RWPE1 (cell line): ENCODE measurements at regions not wholly inside any gene's neighbourhood (a gene's known extent, or its start where the extent isn't known, plus 50 kb on each side); places are given as distances from the start of the nearest gene placed in this dataset.

ENCODE experiments used
- CTCF ChIA-PET: fragments of 350-600 bp; sonication (Branson Sonifier 250); formaldehyde crosslinking; extraction: SDS; loops from one replicate; lab custom pipeline; 2021; lab: Yijun Ruan, JAX
- POLR2A ChIA-PET: fragments of 400-600 bp; formaldehyde crosslinking; extraction: SDS; loops from one replicate; lab custom pipeline; 2020; ENCODE audit warnings: antibody characterized with exemption; ENCODE audit not compliant: low non-redundant PET; lab: Yijun Ruan, JAX
- DNase-seq: peaks from one replicate; pipeline ENCODE4 v3.0.0; 2012; ENCODE audit warnings: low spot score
- H3K27ac ChIP-seq: fragments of 450-650 bp; 2 replicates; pipeline ENCODE4 v1.5.1; 2017
- TF ChIP-seq, protein P1 (sequence below): fragments of 450-650 bp; conservative IDR thresholded peaks from 2 replicates; pipeline ENCODE4 v1.5.1; 2017; ENCODE audit warnings: low read depth, mild to moderate bottlenecking

- CTCF ChIA-PET = interaction anchor here (0.5 kb wide), 1 partner anchor 74 kb away, joined by 3 read pairs; no protein-coding TSS in a partner anchor
- POLR2A ChIA-PET = no interaction called here
- DNase-seq = no peak
These were observed 129.9 kb downstream of the WT1 start for GRCh38 chr11:32305460-32305859.

GRCh38 chr11:32307471-32307870 lies 127.9 kb downstream of the WT1 start:
- ChIA-PET CTCF (no interaction called here), POLR2A (no interaction called here)
- no peak for DNase-seq
- H3K27ac ChIP-seq = no peak overlapping the region
- TF ChIP-seq, protein P1, sequence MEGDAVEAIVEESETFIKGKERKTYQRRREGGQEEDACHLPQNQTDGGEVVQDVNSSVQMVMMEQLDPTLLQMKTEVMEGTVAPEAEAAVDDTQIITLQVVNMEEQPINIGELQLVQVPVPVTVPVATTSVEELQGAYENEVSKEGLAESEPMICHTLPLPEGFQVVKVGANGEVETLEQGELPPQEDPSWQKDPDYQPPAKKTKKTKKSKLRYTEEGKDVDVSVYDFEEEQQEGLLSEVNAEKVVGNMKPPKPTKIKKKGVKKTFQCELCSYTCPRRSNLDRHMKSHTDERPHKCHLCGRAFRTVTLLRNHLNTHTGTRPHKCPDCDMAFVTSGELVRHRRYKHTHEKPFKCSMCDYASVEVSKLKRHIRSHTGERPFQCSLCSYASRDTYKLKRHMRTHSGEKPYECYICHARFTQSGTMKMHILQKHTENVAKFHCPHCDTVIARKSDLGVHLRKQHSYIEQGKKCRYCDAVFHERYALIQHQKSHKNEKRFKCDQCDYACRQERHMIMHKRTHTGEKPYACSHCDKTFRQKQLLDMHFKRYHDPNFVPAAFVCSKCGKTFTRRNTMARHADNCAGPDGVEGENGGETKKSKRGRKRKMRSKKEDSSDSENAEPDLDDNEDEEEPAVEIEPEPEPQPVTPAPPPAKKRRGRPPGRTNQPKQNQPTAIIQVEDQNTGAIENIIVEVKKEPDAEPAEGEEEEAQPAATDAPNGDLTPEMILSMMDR = no peak

More at GRCh38 chr11:32305460-32305859, 129.9 kb downstream of the WT1 start:
- no peak overlapping the region for H3K27ac ChIP-seq
- TF ChIP-seq, protein P1 = no peak

DNA sequence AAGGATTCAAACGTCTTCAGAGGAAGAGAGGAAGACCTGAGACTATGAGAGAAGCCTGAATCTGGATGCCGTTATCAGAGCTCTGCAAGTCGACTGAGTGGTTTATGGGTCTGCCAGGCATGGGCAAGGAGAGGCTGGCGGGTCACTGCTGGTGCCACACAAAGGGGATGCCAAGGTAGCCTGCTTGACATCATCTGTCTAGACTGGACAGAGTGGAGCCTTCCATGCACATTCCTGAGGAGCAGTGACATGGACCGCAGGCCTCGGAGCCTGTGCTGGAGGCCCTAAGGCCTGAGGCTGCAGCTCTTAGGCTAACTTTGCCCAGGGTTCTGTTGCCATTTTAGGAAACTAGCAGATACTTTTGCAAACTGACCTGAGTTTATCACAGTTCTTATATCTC lies 127.4 kb downstream of the WT1 start:
- DNase-seq = no peak
- ChIA-PET POLR2A (no interaction called here), CTCF (no interaction called here)
- TF ChIP-seq, protein P1 = no peak
- no peak overlapping the region for H3K27ac ChIP-seq

DNA sequence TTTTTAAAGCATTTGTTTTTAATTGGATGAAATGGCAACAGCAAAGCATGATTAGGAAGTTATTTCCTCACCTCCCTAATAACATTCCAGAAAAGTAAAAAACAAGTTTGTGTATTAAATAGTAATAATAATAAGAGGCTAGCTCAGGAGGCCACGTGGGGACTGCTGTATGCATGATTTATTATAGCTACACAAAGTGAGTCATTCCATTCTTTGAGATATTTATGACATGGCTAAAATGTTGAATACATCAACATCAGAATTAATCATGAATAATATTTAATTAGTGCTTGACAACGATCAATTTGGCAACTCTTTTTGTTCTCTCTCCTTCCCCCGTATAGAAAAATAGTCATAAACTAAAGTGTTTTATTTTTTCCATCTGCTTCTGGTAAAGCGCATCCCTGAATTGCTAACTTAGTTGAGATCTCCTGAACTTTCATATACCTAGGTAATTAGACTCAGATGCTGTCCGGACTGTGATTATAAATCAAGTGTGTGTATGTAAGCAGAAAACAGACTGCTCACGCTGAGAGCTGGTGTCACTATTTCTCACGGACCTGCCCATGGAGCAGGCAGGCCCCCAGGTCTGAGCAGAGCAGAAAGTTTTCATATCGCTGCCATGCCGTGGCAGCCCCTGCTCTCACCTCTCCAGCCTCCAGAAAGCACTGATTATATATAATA lies 125.7 kb downstream of the WT1 start:
- POLR2A ChIA-PET = no interaction called here
- CTCF ChIA-PET = no interaction called here
- TF ChIP-seq, protein P1 = no peak
- DNase-seq = peak; percentile 20
- no peak overlapping the region for H3K27ac ChIP-seq

DNA sequence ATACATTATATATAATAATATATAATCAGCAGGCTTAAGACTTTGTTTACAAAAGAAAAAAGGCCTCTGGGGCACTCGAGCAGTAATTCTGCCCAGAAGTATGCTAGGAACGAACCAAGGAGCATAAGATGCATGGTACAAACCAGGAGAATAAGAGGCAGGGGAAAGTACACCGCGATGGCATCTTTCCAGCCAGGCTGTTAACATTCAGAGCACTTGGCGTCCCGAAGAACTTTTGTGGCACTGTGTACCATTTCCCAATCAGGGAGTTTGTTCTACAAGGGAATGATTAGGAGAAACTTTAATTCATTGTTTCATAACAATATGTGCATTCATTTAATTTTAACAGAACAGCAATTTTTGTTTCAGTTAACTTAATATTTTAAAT lies 125.1 kb downstream of the WT1 start:
- no peak for DNase-seq
- TF ChIP-seq, protein P1 = no peak
- ChIA-PET CTCF (interaction anchor here (0.5 to 0.8 kb wide), 2 partner anchors 11 to 1154 kb away, joined by 3 to 4 read pairs; no protein-coding TSS in a partner anchor), POLR2A (no interaction called here)
- H3K27ac ChIP-seq = no peak overlapping the region

- POLR2A ChIA-PET = no interaction called here
- CTCF ChIA-PET = interaction anchor here (0.6 kb wide), 1 partner anchor 16 kb away, joined by 6 read pairs; no protein-coding TSS in a partner anchor
- H3K27ac ChIP-seq = no peak overlapping the region
- TF ChIP-seq, protein P1 = no peak
- no peak for DNase-seq
These were observed 123.8 kb downstream of the WT1 start for GRCh38 chr11:32311346-32312065.
